Endodermal cell (in vitro differentiated cells): ENCODE measurements at regions not wholly inside any gene's neighbourhood (a gene's known extent, or its start where the extent isn't known, plus 50 kb on each side); places are given as distances from the start of the nearest gene placed in this dataset.

Source experiments
- DNase-seq: peaks from one replicate; pipeline ENCODE4 v3.0.0-alpha.2; 2017
- H3K27ac ChIP-seq: 2 replicates; pipeline ENCODE4 v1.5.1; 2013; ENCODE audit warnings: mild to moderate bottlenecking, low read depth, low read length, moderate library complexity
- H3K27me3 ChIP-seq: 2 replicates; pipeline ENCODE4 v1.6.1; 2013; ENCODE audit warnings: mild to moderate bottlenecking, low read length, moderate library complexity; ENCODE audit not compliant: insufficient read depth, control insufficient read depth, poor library complexity, severe bottlenecking
- H3K36me3 ChIP-seq: 2 replicates; pipeline ENCODE4 v1.7.0; 2013; ENCODE audit warnings: mild to moderate bottlenecking, low read length, moderate library complexity; ENCODE audit not compliant: control insufficient read depth, insufficient read depth
- H3K4me1 ChIP-seq: one replicate; pipeline ENCODE4 v1.7.0; 2013; ENCODE audit warnings: low read length; ENCODE audit not compliant: control insufficient read depth, insufficient read depth
- H3K4me3 ChIP-seq: 2 replicates; pipeline ENCODE4 v1.5.1; 2013; ENCODE audit warnings: mild to moderate bottlenecking, low read length, moderate library complexity
- H3K9ac ChIP-seq: 2 replicates; pipeline ENCODE4 v1.6.1; 2013; ENCODE audit warnings: mild to moderate bottlenecking, low read length, moderate library complexity; ENCODE audit not compliant: poor library complexity, severe bottlenecking; ENCODE audit errors: extremely low read depth
- H3K9me3 ChIP-seq: 2 replicates; pipeline ENCODE4 v1.6.1; 2013; ENCODE audit warnings: mild to moderate bottlenecking, low read length, moderate library complexity; ENCODE audit not compliant: control insufficient read depth
- H3K27ac Mint-ChIP-seq: 2 replicates; pipeline ENCODE4 v1.8.0; 2020; ENCODE audit warnings: mixed read lengths
- H3K27me3 Mint-ChIP-seq: 2 replicates; pipeline ENCODE4 v1.8.0; 2021; ENCODE audit warnings: mild to moderate bottlenecking, mixed read lengths; ENCODE audit not compliant: insufficient read depth
- H3K36me3 Mint-ChIP-seq: 2 replicates; pipeline ENCODE4 v1.8.0; 2020; ENCODE audit warnings: low read depth, mixed read lengths
- H3K4me1 Mint-ChIP-seq: 2 replicates; pipeline ENCODE4 v1.8.0; 2020; ENCODE audit warnings: mixed read lengths
- H3K4me3 Mint-ChIP-seq: 2 replicates; pipeline ENCODE4 v1.8.0; 2020; ENCODE audit warnings: mild to moderate bottlenecking, moderate library complexity, mixed read lengths
- H3K9me3 Mint-ChIP-seq: 2 replicates; pipeline ENCODE4 v1.8.0; 2020; ENCODE audit warnings: mild to moderate bottlenecking, mixed read lengths
- WGBS, 2 experiments: methylation state at CpG; one replicate each; pipeline versions ENCODE4 v1.1.5 to v1.1.7; 2013; ENCODE audit warnings: missing lambda C conversion rate in 2 of 2, mixed read lengths in 1 of 2; ENCODE audit not compliant: insufficient coverage in 1 of 2, insufficient read length in 1 of 2; 5-methylcytosine and 5-hydroxymethylcytosine counted together
- TF ChIP-seq, protein P1 (sequence below): fragments of 200-600 bp; sonication (generic); conservative IDR thresholded peaks from 2 replicates; pipeline ENCODE4 v1.5.0; 2021; ENCODE audit warnings: antibody characterized with exemption, mild to moderate bottlenecking

DNA sequence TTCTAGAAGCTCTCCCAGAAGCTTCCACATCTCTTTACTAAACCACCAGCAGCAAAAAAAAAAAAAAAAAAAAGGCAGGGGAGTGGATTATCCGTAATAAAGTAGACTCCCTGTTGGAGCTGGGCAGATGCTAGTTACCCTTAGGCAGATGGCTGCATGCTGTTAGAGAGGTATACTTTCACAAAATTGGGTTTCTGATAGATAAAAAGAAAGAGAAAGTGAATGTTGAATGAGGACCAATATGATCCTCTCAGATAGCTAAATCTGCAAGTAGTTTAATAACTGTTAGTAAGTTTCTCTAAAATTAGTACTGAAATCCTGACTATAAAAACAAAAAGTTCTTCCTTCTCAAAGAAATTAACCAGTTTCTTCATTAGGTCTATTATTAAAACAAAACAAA, 195.4 kb downstream of the ANAPC10 start:
- TF ChIP-seq, protein P1, sequence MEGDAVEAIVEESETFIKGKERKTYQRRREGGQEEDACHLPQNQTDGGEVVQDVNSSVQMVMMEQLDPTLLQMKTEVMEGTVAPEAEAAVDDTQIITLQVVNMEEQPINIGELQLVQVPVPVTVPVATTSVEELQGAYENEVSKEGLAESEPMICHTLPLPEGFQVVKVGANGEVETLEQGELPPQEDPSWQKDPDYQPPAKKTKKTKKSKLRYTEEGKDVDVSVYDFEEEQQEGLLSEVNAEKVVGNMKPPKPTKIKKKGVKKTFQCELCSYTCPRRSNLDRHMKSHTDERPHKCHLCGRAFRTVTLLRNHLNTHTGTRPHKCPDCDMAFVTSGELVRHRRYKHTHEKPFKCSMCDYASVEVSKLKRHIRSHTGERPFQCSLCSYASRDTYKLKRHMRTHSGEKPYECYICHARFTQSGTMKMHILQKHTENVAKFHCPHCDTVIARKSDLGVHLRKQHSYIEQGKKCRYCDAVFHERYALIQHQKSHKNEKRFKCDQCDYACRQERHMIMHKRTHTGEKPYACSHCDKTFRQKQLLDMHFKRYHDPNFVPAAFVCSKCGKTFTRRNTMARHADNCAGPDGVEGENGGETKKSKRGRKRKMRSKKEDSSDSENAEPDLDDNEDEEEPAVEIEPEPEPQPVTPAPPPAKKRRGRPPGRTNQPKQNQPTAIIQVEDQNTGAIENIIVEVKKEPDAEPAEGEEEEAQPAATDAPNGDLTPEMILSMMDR = no peak
- no peaks in the 10 kb centered on the region for H3K27me3 ChIP-seq
- H3K9ac ChIP-seq = no peak overlapping the region
- no peak overlapping the region for H3K4me3 ChIP-seq
- no peaks in the 10 kb centered on the region for H3K36me3 ChIP-seq
- no peak overlapping the region for H3K27ac Mint-ChIP-seq
- H3K9me3 Mint-ChIP-seq = peaks cover 3% of the 10 kb centered on the region
- no peak overlapping the region for H3K27ac ChIP-seq
- H3K9me3 ChIP-seq = peaks cover 12% of the 10 kb centered on the region
- H3K4me1 Mint-ChIP-seq = no peaks in the 10 kb centered on the region
- no peaks in the 10 kb centered on the region for H3K4me1 ChIP-seq
- 88% methylated on average over 1 of the region's 1 CpG; no CpG with 5 or more reads in 1 of the 2 experiments for WGBS, 2 experiments
- no peaks in the 10 kb centered on the region for H3K27me3 Mint-ChIP-seq
- no peak overlapping the region for H3K4me3 Mint-ChIP-seq
- DNase-seq = no peak
- H3K36me3 Mint-ChIP-seq = no peaks in the 10 kb centered on the region

DNA sequence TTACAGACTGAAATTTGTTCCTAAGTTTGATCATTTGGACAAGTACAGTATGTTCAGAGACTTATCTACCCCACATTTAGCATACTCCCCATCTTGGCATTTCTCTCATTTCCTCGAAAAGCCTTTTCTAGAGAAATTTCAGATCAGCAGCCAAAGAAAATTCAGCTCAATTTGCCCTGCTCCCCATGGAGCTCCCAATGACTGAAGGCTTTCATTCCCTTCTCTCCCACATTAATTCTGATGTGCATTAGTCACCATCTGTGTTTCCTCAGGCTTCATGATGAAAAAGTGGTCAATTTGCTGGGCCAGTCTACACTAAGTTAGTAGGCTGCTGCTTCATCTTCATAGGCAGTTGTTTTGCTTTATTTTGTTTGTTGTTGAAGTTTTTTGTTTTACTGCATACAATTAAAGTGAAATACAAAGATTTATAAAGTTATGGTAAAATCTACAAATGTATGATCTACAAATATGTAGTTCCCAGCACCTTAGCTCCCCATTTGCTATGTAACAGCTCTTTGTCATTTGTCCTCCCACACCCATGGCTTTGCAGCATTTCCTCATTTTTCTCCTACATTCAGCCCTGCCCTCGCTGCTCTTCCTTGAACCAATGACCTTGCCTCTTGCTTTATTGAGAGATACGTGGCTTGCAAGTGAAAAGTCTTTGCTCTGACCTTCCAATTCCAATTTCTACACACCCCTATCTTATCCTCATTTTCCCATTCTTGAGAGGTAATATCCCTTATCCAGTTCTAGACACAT, 193.9 kb downstream of the ANAPC10 start:
- no peak overlapping the region for H3K4me3 ChIP-seq
- no peaks in the 10 kb centered on the region for H3K27me3 ChIP-seq
- H3K9me3 ChIP-seq = no peaks in the 10 kb centered on the region
- no peak overlapping the region for H3K27ac ChIP-seq
- Mint-ChIP-seq H3K4me1 (no peaks in the 10 kb centered on the region), H3K27me3 (no peaks in the 10 kb centered on the region), H3K9me3 (no peaks in the 10 kb centered on the region), H3K36me3 (no peaks in the 10 kb centered on the region), H3K4me3 (no peak overlapping the region), H3K27ac (no peak overlapping the region)
- H3K36me3 ChIP-seq = no peaks in the 10 kb centered on the region
- H3K9ac ChIP-seq = no peak overlapping the region
- WGBS, 2 experiments = 94 to 100% methylated on average over 3 of the region's 3 CpGs
- H3K4me1 ChIP-seq = no peaks in the 10 kb centered on the region
- TF ChIP-seq, protein P1 = no peak
- DNase-seq = no peak

DNA sequence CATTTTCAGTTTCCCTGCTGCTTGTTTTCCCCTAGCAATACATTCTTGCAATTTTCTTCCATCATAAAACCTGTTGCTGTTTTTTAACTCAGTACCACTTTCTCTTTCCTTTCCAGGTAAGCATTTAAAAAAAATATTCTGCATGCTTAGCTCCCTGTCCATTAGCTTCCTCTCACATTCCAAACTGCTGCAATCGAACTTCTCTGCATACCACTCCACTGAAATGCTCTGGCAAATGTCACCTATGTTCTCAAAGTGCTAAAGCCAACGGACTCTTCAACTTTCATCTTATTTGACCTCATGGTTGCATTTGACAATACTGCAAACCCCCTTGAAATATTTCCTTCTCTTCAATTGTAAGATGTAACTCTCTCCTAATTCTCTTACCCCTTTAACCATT, 192.7 kb downstream of the ANAPC10 start:
- H3K9ac ChIP-seq = no peak overlapping the region

More for the DNA sequence above, 192.7 kb downstream of the ANAPC10 start:
- H3K4me1 Mint-ChIP-seq = no peaks in the 10 kb centered on the region
- 74 to 83% methylated on average over 2 of the region's 2 CpGs for WGBS, 2 experiments
- Histone ChIP-seq H3K36me3 (no peaks in the 10 kb centered on the region), H3K4me1 (no peaks in the 10 kb centered on the region), H3K27me3 (no peaks in the 10 kb centered on the region), H3K27ac (no peak overlapping the region), H3K9me3 (no peaks in the 10 kb centered on the region), H3K4me3 (no peak overlapping the region)
- no peaks in the 10 kb centered on the region for H3K27me3 Mint-ChIP-seq
- DNase-seq = no peak
- no peaks in the 10 kb centered on the region for H3K36me3 Mint-ChIP-seq
- TF ChIP-seq, protein P1 = no peak
- no peaks in the 10 kb centered on the region for H3K9me3 Mint-ChIP-seq
- H3K27ac Mint-ChIP-seq = no peak overlapping the region
- no peak overlapping the region for H3K4me3 Mint-ChIP-seq
